Fibroblast of pulmonary artery (primary cell): ENCODE measurements at regions not wholly inside any gene's neighbourhood (a gene's known extent, or its start where the extent isn't known, plus 50 kb on each side); places are given as distances from the start of the nearest gene placed in this dataset.
"Not testable (repeated sequence)": the region's sequence is repeated elsewhere in the genome, so short reads cannot be mapped to it uniquely, and the experiment has no call there.

ENCODE experiments used
- DNase-seq: peaks from one replicate; pipeline ENCODE4 v3.0.0-alpha.2; 2010; ENCODE audit warnings: low read depth
- H3K4me3 ChIP-seq: replicated peaks from 2 replicates; pipeline ENCODE4 v1.5.1; 2011; ENCODE audit warnings: low read depth, mild to moderate bottlenecking, control low read depth, low read length, moderate library complexity
- CTCF ChIP-seq: IDR thresholded peaks from 2 replicates; pipeline ENCODE4 v1.5.1; 2011; ENCODE audit warnings: mild to moderate bottlenecking, control low read depth, low read length, inconsistent platforms; ENCODE audit errors: missing control alignments

GRCh38 chr18:52237551-52237950 is 102.4 kb upstream of the DCC start:
- TF ChIP-seq CTCF, result no peak
- peak; percentile 66 for DNase-seq
- no peak overlapping the region for H3K4me3 ChIP-seq

- no peak overlapping the region for H3K4me3 ChIP-seq
- peak; percentile 57 for DNase-seq
These were observed 97.3 kb upstream of the DCC start for GRCh38 chr18:52242711-52243110.

GRCh38 chr18:52244658-52245057 is 95.3 kb upstream of the DCC start:
- no peak for TF ChIP-seq CTCF
- no peak overlapping the region for H3K4me3 ChIP-seq
- no peak for DNase-seq

More at GRCh38 chr18:52242711-52243110, 97.3 kb upstream of the DCC start:
- TF ChIP-seq CTCF, result no peak

GRCh38 chr18:52254367-52254766 is 85.6 kb upstream of the DCC start:
- no peak overlapping the region for H3K4me3 ChIP-seq
- TF ChIP-seq CTCF, result no peak
- peak; percentile 21 for DNase-seq

- H3K4me3 ChIP-seq, DNase-seq: not testable (repeated sequence)
These were observed 82.6 kb upstream of the DCC start for GRCh38 chr18:52257417-52257816.

GRCh38 chr18:52275817-52276216 is 64.2 kb upstream of the DCC start:
- no peak for TF ChIP-seq CTCF
- DNase-seq, result no peak
- no peak overlapping the region for H3K4me3 ChIP-seq

- TF ChIP-seq CTCF, result no peak
- no peak for DNase-seq
These were observed 62.2 kb upstream of the DCC start for GRCh38 chr18:52277785-52278184.

GRCh38 chr18:52278191-52278590 is 61.8 kb upstream of the DCC start:
- no peak overlapping the region for H3K4me3 ChIP-seq
- no peak for DNase-seq
- TF ChIP-seq CTCF, result no peak

More at GRCh38 chr18:52277785-52278184, 62.2 kb upstream of the DCC start:
- no peak overlapping the region for H3K4me3 ChIP-seq
